HG03108 (cell line): ENCODE measurements at regions not wholly inside any gene's neighbourhood (a gene's known extent, or its start where the extent isn't known, plus 50 kb on each side); places are given as distances from the start of the nearest gene placed in this dataset.

Experiments
- ATAC-seq: cut with Tn5 transposase; IDR thresholded peaks from one replicate; pipeline ENCODE4 v1.9.1; 2021; ENCODE audit warnings: moderate library complexity; ENCODE audit not compliant: unreplicated experiment

DNA sequence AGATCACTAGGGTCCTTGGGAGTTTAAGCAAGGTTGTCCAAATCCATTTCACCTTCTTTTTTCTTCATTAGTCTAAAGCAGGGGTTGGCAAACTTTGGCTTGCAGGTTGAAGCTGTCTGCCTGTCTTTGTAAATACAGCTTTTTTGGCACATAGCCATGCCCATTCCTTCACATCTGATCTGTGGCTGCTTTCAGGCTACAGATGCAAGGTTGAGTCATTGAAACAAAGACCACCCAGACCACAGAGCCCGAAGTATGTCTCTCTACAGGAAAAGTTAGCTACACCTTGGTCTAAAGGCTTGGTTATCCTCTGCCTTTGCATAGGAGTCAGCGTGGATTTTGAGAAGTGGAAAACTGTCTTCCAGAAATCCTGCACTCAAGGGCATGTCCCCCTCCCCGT is 238.1 kb upstream of the STS start:
- no peak for ATAC-seq

DNA sequence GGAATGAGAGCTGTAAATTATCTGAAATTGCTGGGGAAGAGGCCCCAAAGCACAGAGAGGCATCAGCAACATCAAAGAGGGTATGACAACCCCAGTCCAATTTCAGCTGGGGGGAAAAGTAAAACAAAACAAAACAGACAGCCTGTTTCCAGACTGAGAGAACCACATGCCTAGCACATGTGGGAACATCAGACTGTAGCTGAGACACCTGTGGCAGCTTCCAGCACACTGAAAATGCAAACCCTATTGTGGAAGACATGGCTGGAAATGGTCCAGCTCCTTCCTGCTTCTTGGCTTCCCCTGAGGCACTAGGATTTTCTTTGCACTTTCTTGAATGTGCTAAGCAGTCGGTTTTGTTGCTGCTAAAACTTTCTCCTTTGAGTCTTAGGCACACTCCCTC is 240.9 kb upstream of the STS start:
- no peak for ATAC-seq

DNA sequence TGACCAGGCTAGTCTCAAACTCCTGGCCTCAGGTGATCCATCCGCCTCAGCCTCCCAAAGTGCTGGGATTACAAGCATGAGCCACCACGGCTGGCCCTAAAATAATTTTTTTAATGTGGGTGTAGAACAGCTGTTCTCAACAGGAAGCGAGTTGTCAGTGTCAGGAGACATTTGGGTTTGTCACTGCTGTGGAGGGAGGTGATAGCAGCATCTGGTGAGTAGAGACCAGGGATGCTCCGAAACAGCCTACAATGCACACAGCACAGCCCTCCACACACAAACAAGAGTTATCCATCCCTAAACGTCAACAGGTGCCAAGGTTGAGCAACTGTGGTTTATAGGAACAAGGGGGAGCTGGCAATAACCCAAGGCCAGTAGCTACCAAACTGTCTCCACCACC is 243.4 kb upstream of the STS start:
- no peak for ATAC-seq

DNA sequence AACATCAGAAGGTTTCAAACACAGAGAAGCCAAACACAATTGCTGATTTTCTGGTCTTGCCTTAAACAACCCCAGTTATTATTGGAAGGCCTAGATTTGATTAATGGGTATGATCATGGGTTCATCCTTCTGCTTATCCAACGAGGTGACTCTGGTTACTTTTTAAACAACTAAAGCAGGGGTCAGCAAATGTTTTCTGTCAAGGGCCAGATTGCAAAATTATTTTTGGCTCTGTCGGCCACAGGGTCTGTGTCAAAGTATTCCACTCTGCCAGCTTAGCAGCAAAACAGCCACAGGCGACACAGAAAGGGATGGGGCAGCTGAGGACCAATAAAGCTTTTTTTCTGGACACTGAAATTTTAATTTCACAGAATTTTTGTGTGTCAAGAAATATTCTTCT is 249.1 kb upstream of the STS start:
- no peak for ATAC-seq

DNA sequence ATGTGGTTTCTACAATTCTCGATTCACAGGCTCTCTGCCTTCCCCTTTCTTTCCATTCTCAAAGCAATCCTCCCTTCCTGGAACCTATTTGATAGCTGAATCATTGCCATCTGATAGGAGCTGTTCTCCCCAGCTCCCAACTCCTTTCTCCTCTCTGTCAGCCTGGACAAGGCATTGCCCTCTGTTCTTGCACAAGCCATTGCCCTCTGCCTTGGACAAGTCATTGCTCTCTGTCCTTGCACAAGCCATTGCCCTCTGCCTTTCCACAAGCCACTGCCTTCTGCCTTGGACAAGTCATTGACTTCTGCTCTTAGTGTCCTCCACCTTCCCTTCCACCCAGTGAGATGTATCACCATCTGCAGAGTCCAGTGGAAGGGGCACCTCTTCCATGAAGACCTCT is 256.1 kb upstream of the STS start:
- ATAC-seq, result no peak

DNA sequence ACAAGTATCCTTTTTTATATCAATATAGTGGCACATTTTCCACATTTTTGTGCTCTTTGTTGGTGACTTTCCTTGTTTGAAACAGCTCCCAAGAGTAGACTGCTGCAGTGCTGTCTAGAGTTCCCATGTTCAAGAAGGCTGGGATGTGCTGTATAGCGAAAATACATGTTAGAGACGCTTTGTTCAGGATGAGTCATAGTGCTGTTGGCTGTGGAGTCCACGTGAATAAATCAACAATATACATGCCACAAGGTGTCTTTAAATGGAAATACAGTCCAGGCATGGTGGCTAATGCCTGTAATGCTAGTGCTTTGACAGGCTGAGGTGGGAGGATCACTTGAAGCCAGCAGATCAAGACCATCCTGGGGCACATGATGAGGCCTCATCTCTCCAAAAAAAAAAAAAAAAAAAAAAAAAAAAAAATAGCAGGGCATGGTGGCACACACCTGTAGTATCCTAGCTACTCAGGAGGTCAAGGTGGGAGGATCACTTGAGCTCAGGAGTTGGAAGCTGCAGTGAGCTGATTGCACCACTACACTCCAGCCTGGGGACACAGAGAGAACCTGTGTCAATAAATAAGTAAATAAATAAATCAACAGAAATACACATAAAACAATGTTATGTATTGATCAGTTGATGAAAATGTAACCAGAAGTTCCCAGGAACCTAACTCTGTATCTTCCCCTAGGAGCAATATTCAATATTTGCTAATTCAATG is 256.8 kb upstream of the STS start:
- ATAC-seq, result no peak

DNA sequence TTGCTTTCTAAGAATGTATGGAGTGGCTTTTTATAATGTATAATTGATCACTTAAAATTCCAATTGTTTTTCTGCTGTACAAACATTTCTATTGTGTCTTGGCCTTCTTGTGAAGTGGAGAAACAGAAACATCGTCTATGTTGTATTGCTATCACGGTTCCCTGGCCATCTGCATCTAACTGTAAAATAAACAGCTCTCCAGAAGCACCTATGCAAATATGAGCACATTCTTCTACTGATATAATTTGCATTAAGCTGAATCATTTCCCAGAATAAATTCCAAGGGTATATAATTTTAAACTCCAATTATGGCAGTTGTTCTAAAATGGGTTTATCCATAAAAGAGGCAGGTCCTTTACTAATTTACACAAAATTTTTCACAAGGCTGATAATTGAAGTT is 261.6 kb upstream of the STS start:
- no peak for ATAC-seq

DNA sequence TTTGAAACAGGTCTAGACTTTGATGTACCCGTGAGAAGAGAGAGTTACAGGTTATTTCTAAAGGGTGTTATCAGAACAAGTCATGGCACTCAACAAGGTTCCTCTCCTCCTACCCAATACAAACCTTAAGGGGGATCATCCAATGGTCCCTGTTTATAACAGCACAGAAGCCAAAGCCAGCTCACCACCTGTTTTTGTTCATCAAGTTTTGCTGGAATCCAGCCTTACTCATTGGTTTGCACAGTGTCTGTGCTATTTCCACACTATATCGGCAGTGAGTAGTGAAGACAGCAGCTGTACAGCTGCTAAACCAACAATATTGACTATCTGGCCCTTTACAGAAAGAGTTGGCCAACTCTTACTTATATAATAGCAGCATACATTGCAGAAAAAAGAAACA is 262.1 kb upstream of the STS start:
- no peak for ATAC-seq

DNA sequence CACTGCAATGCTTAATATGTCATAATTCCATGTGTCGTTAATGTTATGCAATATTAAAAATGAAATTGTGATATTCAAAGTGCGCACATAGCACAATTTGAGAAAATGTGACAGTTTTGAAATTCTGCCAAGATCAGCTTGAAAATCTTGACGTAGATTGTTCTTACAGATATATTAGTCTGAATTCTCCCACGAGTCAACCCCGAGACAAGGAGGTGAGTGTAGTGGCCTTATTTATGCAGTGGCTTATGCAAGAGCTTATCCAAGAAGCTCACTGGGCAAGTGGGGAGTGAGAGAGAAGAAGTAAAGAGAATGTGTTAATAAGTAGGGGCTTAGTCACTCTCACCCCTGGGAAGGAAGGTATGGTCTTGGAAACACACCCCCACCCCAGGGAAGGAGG is 286.1 kb upstream of the STS start:
- ATAC-seq, result no peak

DNA sequence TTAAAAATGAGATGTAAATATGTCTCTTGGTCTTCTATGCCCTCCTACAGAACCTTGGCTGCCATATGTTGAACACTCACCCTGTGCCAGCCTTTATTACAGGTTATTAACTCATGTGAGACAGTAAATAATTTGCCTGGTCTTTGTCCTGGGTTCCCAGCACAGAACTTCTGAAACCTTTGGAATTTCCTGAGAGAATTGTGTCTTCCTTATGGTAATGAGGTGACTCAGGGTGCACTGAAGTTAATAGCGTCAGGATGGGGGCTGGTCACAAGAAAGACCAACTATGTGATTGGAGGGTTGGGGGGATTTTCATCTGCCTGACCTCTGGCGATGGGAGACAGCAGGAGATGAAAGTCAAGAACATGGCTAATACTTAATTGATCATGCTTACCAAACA is 289.8 kb upstream of the STS start:
- no peak for ATAC-seq

DNA sequence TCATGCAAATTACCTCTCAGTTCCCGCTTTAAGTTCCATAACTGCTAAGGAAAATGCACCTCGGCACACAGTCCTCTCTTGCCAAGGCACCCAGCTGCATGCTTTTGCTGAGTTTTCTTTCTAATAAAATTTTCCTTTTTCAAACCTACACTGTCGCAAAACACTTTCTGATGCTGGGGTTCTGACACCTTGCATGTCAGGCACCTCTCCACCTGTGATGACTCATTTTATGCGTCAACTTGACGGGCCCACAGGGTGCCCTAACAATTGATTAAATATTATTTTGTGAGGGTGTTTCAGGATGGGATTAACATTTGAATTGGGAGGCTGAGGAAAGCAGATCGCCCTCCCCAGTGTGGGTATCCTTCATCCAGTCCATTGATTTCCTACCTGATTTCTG is 291.0 kb upstream of the STS start:
- no peak for ATAC-seq

DNA sequence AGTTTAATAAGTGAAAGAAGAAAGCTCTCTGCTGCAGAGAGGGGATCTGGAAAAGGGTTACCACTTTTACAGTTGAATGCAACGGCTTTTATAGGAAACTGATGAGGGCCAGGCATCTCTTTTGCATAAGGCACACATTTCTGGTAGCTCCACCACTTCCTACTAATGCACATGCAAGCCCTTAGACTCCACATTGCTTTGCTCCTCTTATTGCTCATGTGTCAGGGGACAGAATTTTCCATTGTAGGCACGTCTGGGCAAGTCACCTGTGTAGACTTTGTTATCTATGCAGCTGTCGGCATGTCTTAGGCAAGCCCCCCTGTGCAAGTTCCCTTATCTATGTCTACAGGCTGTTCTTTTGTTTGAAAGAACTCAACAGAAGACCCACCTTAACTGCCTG is 294.6 kb upstream of the STS start:
- ATAC-seq, result no peak

DNA sequence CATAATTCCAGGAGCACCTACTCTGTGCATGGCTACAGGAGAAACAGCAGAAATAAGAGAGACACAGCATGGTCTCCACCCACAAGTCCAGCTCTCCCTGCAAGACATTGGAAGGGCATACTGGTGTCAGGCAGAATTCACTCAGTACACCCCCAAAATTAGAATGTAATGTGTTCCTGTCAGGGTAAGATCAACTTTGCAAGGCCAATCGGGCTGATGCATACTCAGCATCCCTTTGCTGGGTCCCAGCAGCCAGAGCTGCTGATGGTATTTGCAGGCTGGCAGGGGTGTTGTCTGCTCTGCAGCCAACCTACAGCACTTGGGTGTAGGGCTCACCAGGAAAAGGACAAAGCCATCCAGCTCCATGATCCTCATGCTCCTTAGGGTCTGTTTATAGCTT is 295.4 kb upstream of the STS start:
- no peak for ATAC-seq

DNA sequence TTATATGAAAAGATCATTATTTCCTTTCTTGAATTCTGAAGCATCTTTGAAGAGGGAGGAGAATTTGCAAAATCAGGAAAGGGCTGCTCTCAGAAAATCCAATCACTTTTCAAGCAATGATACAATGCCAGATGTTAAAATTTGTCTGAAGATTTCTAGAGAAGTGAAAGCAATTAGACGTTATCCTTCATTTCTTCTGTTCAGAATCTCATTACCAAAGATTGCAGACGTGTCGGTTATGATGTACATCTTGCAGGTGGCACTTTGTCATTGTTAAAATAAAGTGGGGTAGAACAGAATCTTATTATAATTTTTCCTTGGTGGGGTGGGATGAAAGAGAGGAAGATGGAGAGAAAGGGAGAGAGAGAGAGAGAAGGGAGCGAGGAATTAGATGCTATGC is 296.4 kb upstream of the STS start:
- no peak for ATAC-seq

DNA sequence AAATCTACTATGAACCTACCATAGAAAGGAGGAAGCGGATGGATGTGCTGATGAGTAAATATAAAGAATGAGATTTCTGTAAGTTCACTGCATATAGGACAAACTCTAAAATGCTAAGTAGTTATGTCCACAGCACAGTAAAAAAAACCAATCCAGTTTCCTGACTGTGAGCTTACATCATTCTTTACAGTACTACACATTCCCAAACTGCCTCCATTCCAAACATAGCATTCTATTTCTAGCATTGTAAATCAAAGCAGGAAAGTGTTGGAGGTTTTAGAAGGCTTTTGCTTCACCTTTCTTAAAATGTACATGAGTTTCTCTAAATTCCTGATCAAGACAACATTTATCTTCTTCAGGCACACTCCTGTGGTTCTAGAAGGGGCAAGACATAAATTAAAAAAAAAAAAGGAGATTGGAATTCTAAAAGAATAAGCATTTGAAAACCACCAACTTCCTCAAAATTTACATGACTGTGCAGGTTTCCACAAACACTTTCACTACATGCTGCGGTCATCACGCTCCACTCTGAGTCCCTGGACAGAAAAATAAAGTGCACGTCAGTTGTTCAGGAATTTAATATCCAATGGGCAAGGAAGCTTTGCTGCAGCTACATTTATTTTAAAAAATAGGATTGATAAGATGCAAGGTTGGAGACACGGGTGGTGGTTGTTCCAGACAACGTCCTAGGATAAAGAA is 297.6 kb upstream of the STS start:
- no peak for ATAC-seq

DNA sequence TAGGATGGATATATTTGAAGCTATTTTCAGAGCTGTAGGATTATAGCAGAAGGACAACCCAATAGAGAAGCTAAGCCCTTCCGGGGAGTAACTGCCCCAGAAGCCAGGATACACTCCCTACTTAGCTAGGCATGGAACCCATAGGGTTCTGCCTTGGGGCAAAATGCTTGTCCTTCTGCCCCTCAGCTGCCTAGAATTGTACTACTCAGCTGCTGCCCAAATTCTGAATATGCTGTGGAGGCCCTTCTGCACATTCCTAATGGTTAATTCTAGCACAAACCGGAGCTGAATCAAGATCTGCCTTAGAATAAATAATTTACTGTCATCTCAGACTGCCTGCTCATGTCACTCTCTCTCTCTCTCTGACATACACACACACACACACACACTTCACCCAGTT is 297.7 kb upstream of the VCX3A start:
- no peak for ATAC-seq

DNA sequence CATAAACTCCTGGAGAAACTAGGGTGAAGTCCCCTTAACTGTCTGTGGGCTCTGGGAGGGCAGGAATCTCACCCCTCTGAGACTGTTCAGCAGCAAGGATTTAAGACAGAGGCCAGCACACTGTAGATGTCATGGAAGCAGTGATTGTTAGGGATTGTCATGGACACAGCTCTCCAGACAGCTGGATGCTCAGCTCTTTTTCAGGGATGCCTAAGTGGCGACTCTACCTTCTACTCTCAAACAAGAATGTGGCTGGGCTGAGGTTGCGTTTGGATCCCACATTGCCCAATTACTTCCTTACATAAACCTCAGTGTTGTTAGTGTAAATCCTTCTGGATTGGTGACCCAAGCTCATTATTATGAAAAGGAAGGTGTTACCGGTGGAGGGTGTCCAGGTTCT is 291.9 kb upstream of the VCX3A start:
- no peak for ATAC-seq

DNA sequence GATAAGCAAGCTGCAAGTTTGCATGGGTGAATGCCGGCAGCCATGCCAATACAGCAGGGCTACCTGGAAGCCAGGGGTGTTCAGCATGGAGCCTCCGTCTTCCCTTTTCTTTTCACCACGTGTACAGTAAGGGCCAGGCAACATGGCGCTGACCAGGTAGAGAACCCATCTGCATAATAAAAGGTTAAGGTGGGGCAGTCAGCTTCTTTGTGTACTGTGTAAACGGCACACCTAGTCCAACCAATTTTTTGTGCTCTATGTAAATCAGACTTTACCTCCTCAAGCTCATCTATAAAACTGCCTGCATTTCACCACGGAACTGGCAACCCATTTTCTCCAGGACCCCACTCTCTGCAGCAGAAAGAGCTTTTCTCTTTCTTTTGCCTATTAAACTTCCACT is 286.8 kb upstream of the VCX3A start:
- no peak for ATAC-seq

DNA sequence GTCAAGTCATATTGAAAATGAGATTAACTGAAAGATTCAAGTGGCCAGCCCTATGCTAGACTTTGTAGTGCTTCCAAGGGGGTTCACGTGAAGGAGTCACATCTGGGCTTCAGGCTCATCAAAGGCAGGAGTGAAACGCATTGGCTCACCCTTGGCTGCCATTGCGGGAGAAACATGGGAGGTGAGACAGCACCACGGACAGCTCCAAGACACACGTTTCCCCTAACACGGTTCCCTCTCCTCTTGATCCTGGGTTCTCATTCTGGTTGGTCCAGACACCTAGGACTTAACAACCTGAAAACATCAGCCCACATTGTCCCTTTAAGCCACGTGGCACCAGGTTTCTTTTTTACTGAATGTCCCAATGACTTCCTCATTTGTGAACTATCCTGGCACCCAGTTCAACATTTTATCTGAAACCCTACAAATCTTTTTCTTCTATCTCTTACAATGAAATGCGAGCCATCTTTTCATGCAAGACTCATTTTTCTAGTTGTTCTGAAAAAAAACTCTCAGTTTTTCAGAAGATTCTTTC is 279.0 kb upstream of the VCX3A start:
- ATAC-seq, result no peak

DNA sequence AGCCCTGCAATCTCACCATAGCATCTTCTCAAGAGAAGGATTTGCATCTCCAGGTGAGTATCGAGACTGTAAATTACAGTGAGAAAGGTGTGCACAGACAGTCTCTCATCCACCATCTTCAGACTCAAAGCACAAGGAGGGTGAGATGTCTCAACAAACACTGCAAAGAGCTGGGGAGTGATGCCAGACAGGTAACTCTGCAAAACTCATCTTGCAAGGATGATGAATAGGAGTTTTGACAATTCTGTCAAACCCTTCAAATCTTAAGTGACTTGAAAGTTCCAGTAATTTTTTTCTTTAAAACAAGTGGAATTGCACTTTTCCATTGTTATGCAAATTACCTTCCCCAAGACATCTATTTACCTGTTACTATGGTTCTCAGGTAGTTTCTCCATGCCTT is 277.2 kb upstream of the VCX3A start:
- no peak for ATAC-seq

DNA sequence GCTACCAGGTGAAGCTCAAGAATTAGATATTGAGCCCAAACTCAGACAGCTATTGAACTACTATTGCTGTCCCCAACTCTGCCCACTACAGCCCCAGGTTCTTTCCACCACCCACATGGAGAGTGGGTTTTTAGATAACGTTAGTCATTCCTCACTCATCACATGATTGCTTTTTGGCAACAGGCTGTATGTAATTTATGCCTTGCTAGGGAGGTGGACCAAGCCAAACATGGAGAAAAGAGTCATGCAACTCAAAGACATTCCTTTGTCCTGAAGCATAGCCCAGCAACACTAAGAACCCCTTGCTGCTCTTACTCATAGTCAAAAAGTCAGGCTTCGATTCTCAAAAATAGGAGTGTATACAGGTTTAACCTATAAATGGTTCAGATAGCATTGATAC is 275.9 kb upstream of the VCX3A start:
- no peak for ATAC-seq

DNA sequence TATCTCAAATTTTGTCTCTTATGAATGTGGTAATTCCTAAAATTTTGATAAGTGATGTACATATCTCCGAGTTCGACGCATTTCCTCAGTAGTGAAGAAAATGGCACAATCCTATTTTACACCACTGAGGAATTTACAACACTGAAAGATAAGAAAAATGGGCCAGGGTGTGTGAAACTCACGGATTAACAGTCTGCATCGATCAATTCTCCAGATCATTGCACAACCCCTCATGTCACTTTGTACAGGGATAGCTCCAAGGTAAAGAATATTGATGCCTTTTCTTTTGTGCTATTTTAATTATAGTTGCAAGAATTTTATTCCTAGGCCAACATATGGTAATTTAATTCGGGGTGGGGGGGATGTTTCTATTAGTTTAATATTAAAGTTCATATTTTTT is 268.7 kb upstream of the VCX3A start:
- ATAC-seq, result no peak

DNA sequence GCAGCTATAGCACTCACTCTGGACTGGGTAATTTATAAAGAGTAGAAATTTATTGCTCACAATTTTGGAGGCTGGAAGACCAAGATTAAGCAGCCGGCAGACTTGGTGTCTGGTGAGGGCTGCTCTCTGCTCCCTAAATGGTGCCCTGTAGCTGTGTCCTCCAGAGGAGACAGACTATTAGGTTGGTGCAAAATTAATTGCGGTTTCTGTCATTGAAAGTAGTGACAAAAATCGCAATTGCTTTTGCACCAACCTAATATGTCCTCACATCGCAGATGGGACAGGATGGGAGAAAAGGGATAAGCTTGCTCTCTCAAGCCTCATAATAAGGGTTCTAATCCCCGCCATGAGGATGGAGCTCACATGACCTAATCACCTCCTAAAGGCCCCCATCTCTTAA is 258.1 kb upstream of the VCX3A start:
- ATAC-seq, result no peak
